HG02759 (cell line): ENCODE measurements at regions not wholly inside any gene's neighbourhood (a gene's known extent, or its start where the extent isn't known, plus 50 kb on each side); places are given as distances from the start of the nearest gene placed in this dataset.
"Not testable (repeated sequence)": the region's sequence is repeated elsewhere in the genome, so short reads cannot be mapped to it uniquely, and the experiment has no call there.

Experiments used
- ATAC-seq: cut with Tn5 transposase; IDR thresholded peaks from one replicate; pipeline ENCODE4 v1.9.1; 2021; ENCODE audit warnings: mild to moderate bottlenecking, moderate library complexity; ENCODE audit not compliant: unreplicated experiment

GRCh38 chr1:194372266-194372665 lies 1185.9 kb upstream of the B3GALT2 start:
- no peak for ATAC-seq

- no peak for ATAC-seq
Observed at GRCh38 chr1:194369622-194370021, 1183.2 kb upstream of the B3GALT2 start.

GRCh38 chr1:194369060-194369459 lies 1182.6 kb upstream of the B3GALT2 start:
- no peak for ATAC-seq

GRCh38 chr1:194367121-194367520 lies 1180.7 kb upstream of the B3GALT2 start:
- ATAC-seq = no peak

- ATAC-seq = no peak
Observed at GRCh38 chr1:194366705-194367104, 1180.3 kb upstream of the B3GALT2 start.

GRCh38 chr1:194362327-194362726 lies 1175.9 kb upstream of the B3GALT2 start:
- no peak for ATAC-seq

- no peak for ATAC-seq
Observed at GRCh38 chr1:194361374-194362131, 1175.1 kb upstream of the B3GALT2 start.

- ATAC-seq = no peak
Observed at GRCh38 chr1:194358208-194358581, 1171.8 kb upstream of the B3GALT2 start.

GRCh38 chr1:194357573-194358207 lies 1171.3 kb upstream of the B3GALT2 start:
- ATAC-seq = not testable (repeated sequence)

- ATAC-seq = no peak
Observed at GRCh38 chr1:194355488-194356106, 1169.2 kb upstream of the B3GALT2 start.

- ATAC-seq = no peak
Observed at GRCh38 chr1:194353121-194353520, 1166.7 kb upstream of the B3GALT2 start.

- no peak for ATAC-seq
Observed at GRCh38 chr1:194347200-194347599, 1160.8 kb upstream of the B3GALT2 start.

- no peak for ATAC-seq
Observed at GRCh38 chr1:194342484-194343262, 1156.3 kb upstream of the B3GALT2 start.

GRCh38 chr1:194341587-194341986 lies 1155.2 kb upstream of the B3GALT2 start:
- ATAC-seq = no peak

- ATAC-seq = no peak
Observed at GRCh38 chr1:194339471-194339870, 1153.1 kb upstream of the B3GALT2 start.

- no peak for ATAC-seq
Observed at GRCh38 chr1:194338241-194338948, 1152.0 kb upstream of the B3GALT2 start.

- no peak for ATAC-seq
Observed at GRCh38 chr1:194333240-194333639, 1146.8 kb upstream of the B3GALT2 start.

GRCh38 chr1:194331758-194332157 lies 1145.3 kb upstream of the B3GALT2 start:
- no peak for ATAC-seq

GRCh38 chr1:194322751-194323150 lies 1136.3 kb upstream of the B3GALT2 start:
- no peak for ATAC-seq

- ATAC-seq = no peak
Observed at GRCh38 chr1:194318790-194319280, 1132.4 kb upstream of the B3GALT2 start.

GRCh38 chr1:194309697-194310096 lies 1123.3 kb upstream of the B3GALT2 start:
- ATAC-seq = no peak
